Pancreas (tissue), 10 donors: ENCODE measurements at regions not wholly inside any gene's neighbourhood (a gene's known extent, or its start where the extent isn't known, plus 50 kb on each side); places are given as distances from the start of the nearest gene placed in this dataset.

Source experiments
- ATAC-seq, 4 donors: fragments of 200-7000 bp; cut with Tn5 transposase; one replicate each; pipeline versions ENCODE4 v1.8.0 to v1.9.1; 2020; ENCODE audit warnings: mild to moderate bottlenecking in 4 of 4, moderate library complexity in 4 of 4
- DNase-seq, 6 donors: peaks; one replicate each; pipeline ENCODE4 v3.0.0-alpha.2; 2020
- FAIRE-seq: peaks from 2 replicates; lab custom pipeline; 2012; peaks lifted over from hg19 to GRCh38; lab: Jason Lieb, UNC
- H3K27ac ChIP-seq, 4 donors: fragments of 200-600 bp; sonication (generic); 1 replicate in 3 of 4; 2 replicates in 1 of 4; pipeline versions ENCODE4 v1.5.0 to v1.8.0; 2020
- H3K27me3 ChIP-seq, 4 donors: fragments of 200-600 bp; one replicate each; pipeline ENCODE4 v1.8.0; 2021
- H3K36me3 ChIP-seq, 3 donors: fragments of 200-600 bp; sonication (generic) in 1 of 3; one replicate each; pipeline versions ENCODE4 v1.5.0 to v1.8.0; 2020 to 2021
- H3K4me1 ChIP-seq, 3 donors: fragments of 200-600 bp; one replicate each; pipeline ENCODE4 v1.8.0; 2021
- H3K4me3 ChIP-seq, 4 donors: fragments of 200-600 bp; sonication (generic) in 2 of 4; one replicate each; pipeline versions ENCODE4 v1.5.0 to v1.8.0; 2020 to 2021
- H3K9me3 ChIP-seq, 4 donors: fragments of 200-600 bp; one replicate each; pipeline ENCODE4 v1.8.0; 2021
- CTCF ChIP-seq, 4 donors: fragments of 200-600 bp; sonication (generic) in 3 of 4; IDR thresholded peaks; one replicate each; pipeline versions ENCODE4 v1.5.0 to v1.8.0; 2021; ENCODE audit warnings: antibody characterized with exemption in 4 of 4
- WGBS, 2 donors: extraction: QIAGEN DNeasy Blood & Tissue Kit; methylation state at CpG; one replicate each; pipeline ENCODE4 v1.1.7; 2013; 5-methylcytosine and 5-hydroxymethylcytosine counted together
- intact Hi-C, 3 donors: fragments of 100-400 bp; cut with DNase I; formaldehyde crosslinking; loops; one replicate each; pipeline versions ENCODE4 v1.11.1 to v1.14.2; 2022
- donor health status: healthy with polysubstance abuse.
- donor health status: DM: no; HTN: no; CAD: no; lungs with moderate emphysema.
- donor health status: DM: no; HTN: no; CAD: no.
- donor health status: control.
- donor health status: control.
- donor health status: Bipolar disorder and iron deficiency.
- donor health status: DM: yes; HTN: yes; CAD: no.
- donor health status: DM: no; HTN: no; CAD: no.
- donor health status: DM: no; HTN: no; CAD: no.
- donor health status: DM: yes; HTN: yes; CAD: no.

GRCh38 chr11:25339281-25339680 is 842.4 kb downstream of the LUZP2 start:
- Histone ChIP-seq H3K27ac (no peak overlapping the region), H3K27me3 (no peaks in the 10 kb centered on the region), H3K9me3 (no peaks in the 10 kb centered on the region), H3K36me3 (no peaks in the 10 kb centered on the region), H3K4me1 (no peaks in the 10 kb centered on the region), H3K4me3 (no peak overlapping the region)
- intact Hi-C loops: no loop called here
- FAIRE-seq: no peak
- no peak for DNase-seq
- WGBS, 2 donors: 71 to 88% methylated on average over 4 of the region's 4 CpGs
- no peak for ATAC-seq
- no peak for TF ChIP-seq CTCF (IDR thresholded peaks at IDR 0.05)

GRCh38 chr11:25349537-25349936 is 852.7 kb downstream of the LUZP2 start:
- no peaks in the 10 kb centered on the region for H3K4me1 ChIP-seq
- no peak for ATAC-seq
- TF ChIP-seq CTCF (IDR thresholded peaks at IDR 0.05): no peak
- DNase-seq: no peak
- no peak for FAIRE-seq
- H3K27me3 ChIP-seq: no peaks in the 10 kb centered on the region
- intact Hi-C loops: no loop called here
- H3K4me3 ChIP-seq: no peak overlapping the region
- WGBS, 2 donors: 50 to 58% methylated on average over 1 of the region's 1 CpG
- no peaks in the 10 kb centered on the region for H3K9me3 ChIP-seq
- no peak overlapping the region for H3K27ac ChIP-seq
- no peaks in the 10 kb centered on the region for H3K36me3 ChIP-seq

- TF ChIP-seq CTCF (IDR thresholded peaks at IDR 0.05): no peak
- 61 to 72% methylated on average over 9 of the region's 9 CpGs for WGBS, 2 donors
- DNase-seq (no peak), ATAC-seq (no peak), FAIRE-seq (no peak)
- Histone ChIP-seq H3K4me1 (no peaks in the 10 kb centered on the region), H3K4me3 (no peak overlapping the region), H3K27ac (no peak overlapping the region), H3K36me3 (no peaks in the 10 kb centered on the region), H3K27me3 (no peaks in the 10 kb centered on the region), H3K9me3 (no peaks in the 10 kb centered on the region)
- intact Hi-C loops: no loop called here
These were observed 854.3 kb downstream of the LUZP2 start for GRCh38 chr11:25350899-25351803.

- H3K9me3 ChIP-seq: no peaks in the 10 kb centered on the region
- H3K4me3 ChIP-seq: no peak overlapping the region
- 56 to 60% methylated on average over 2 of the region's 2 CpGs for WGBS, 2 donors
- TF ChIP-seq CTCF (IDR thresholded peaks at IDR 0.05): no peak
- DNase-seq: no peak
- intact Hi-C loops: no loop called here
- FAIRE-seq: no peak
- H3K27ac ChIP-seq: no peak overlapping the region
- ATAC-seq: no peak
- H3K4me1 ChIP-seq: no peaks in the 10 kb centered on the region
- H3K36me3 ChIP-seq: no peaks in the 10 kb centered on the region
- no peaks in the 10 kb centered on the region for H3K27me3 ChIP-seq
These were observed 860.3 kb downstream of the LUZP2 start for GRCh38 chr11:25357133-25357532.

- ATAC-seq (no peak), FAIRE-seq (no peak), DNase-seq (no peak)
- no peak overlapping the region for H3K27ac ChIP-seq
- intact Hi-C loops: no loop called here
- H3K36me3 ChIP-seq: no peaks in the 10 kb centered on the region
- H3K27me3 ChIP-seq: no peaks in the 10 kb centered on the region
- whole genome bisulfite sequencing, 2 donors: 75 to 86% methylated on average over 2 of the region's 2 CpGs
- no peaks in the 10 kb centered on the region for H3K9me3 ChIP-seq
- no peaks in the 10 kb centered on the region for H3K4me1 ChIP-seq
- no peak for TF ChIP-seq CTCF (IDR thresholded peaks at IDR 0.05)
- no peak overlapping the region for H3K4me3 ChIP-seq
These were observed 880.6 kb downstream of the LUZP2 start for GRCh38 chr11:25377466-25377865.
